A549 (cell line): ENCODE measurements at regions not wholly inside any gene's neighbourhood (a gene's known extent, or its start where the extent isn't known, plus 50 kb on each side); places are given as distances from the start of the nearest gene placed in this dataset.
"Not testable (repeated sequence)": the region's sequence is repeated elsewhere in the genome, so short reads cannot be mapped to it uniquely, and the experiment has no call there.

ENCODE experiments used
- ATAC-seq, 2 experiments: fragments of 200-7000 bp in 1 of 2; fragments of >200 bp in 1 of 2; cut with Nextera tagmentation in 1 of 2; cut with Tn5 transposase in 1 of 2; 3 replicates each; pipeline versions ENCODE4 v1.8.0 to v1.9.1; 2018 to 2020; ENCODE audit warnings: mild to moderate bottlenecking in 1 of 2, moderate library complexity in 1 of 2
- CTCF ChIA-PET: fragments of 300-600 bp; sonication (Branson Sonifier 250); formaldehyde crosslinking; extraction: SDS; loops from one replicate; lab custom pipeline; 2021; ENCODE audit warnings: antibody characterized with exemption, inconsistent platforms; lab: Yijun Ruan, JAX
- POLR2A ChIA-PET: fragments of 350-600 bp; formaldehyde crosslinking; extraction: SDS; loops from one replicate; lab custom pipeline; 2021; ENCODE audit warnings: antibody characterized with exemption, inconsistent platforms; lab: Yijun Ruan, JAX
- DNase-seq, 2 experiments: peaks; one replicate each; pipeline versions ENCODE4 v3.0.0 to v3.0.0-alpha.2; 2011 to 2016; ENCODE audit warnings: low read depth in 1 of 2, low spot score in 1 of 2
- FAIRE-seq: peaks from 2 replicates; lab custom pipeline; 2011; peaks lifted over from hg19 to GRCh38; lab: Jason Lieb, UNC
- H3K27ac ChIP-seq, 2 experiments: fragments of >200 bp; sonication (Bioruptor Twin); formaldehyde crosslinking; 3 replicates each; pipeline ENCODE4 v1.5.1; 2016 to 2017
- H3K4me1 ChIP-seq: fragments of >200 bp; sonication (Bioruptor Twin); formaldehyde crosslinking; 3 replicates; pipeline ENCODE4 v1.6.1; 2016
- H3K4me2 ChIP-seq: fragments of >200 bp; sonication (Bioruptor Twin); formaldehyde crosslinking; 3 replicates; pipeline ENCODE4 v1.6.1; 2016
- H3K4me3 ChIP-seq: fragments of >200 bp; sonication (Bioruptor Twin); formaldehyde crosslinking; 3 replicates; pipeline ENCODE4 v1.5.1; 2016
- H3K9me3 ChIP-seq: fragments of >200 bp; sonication (Bioruptor Twin); formaldehyde crosslinking; 3 replicates; pipeline ENCODE4 v1.6.1; 2016
- BHLHE40 ChIP-seq: IDR thresholded peaks from 2 replicates; pipeline ENCODE4 v1.6.1; 2012; ENCODE audit warnings: low read depth, low read length, inconsistent platforms
- CBX8 ChIP-seq: fragments of 200-600 bp; sonication (generic); IDR thresholded peaks from 2 replicates; pipeline ENCODE4 v1.6.1; 2016
- CEBPB ChIP-seq, 2 experiments: fragments of >200 bp in 1 of 2; sonication (Bioruptor Twin) in 1 of 2; formaldehyde crosslinking in 1 of 2; IDR thresholded peaks; 2 replicates each; pipeline ENCODE4 v1.6.1; 2012 to 2016
- CHD2 ChIP-seq: fragments of 150-350 bp; IDR thresholded peaks from 2 replicates; pipeline ENCODE4 v1.6.1; 2014; ENCODE audit warnings: low read length; ENCODE audit not compliant: partially characterized antibody
- E2F6 ChIP-seq: IDR thresholded peaks from 2 replicates; pipeline ENCODE4 v1.6.1; 2012; ENCODE audit warnings: low read depth, borderline replicate concordance
- EHF ChIP-seq: fragments of 250-450 bp; sonication (Bioruptor Pico); IDR thresholded peaks from 2 replicates; pipeline ENCODE4 v1.5.0; 2020; ENCODE audit warnings: mild to moderate bottlenecking
- ESRRA ChIP-seq: fragments of 150-350 bp; IDR thresholded peaks from 2 replicates; pipeline ENCODE4 v1.6.1; 2014; ENCODE audit warnings: mild to moderate bottlenecking, low read length, borderline replicate concordance
- HMGXB4 ChIP-seq: fragments of 250-450 bp; sonication (Bioruptor Pico); IDR thresholded peaks from 2 replicates; pipeline ENCODE4 v1.5.0; 2021; ENCODE audit warnings: mild to moderate bottlenecking, moderate library complexity, borderline replicate concordance
- JUNB ChIP-seq: fragments of >200 bp; sonication (Bioruptor Twin); formaldehyde crosslinking; IDR thresholded peaks from 2 replicates; pipeline ENCODE4 v1.6.1; 2016
- KDM5A ChIP-seq: fragments of 200-600 bp; sonication (generic); IDR thresholded peaks from 2 replicates; pipeline ENCODE4 v1.6.1; 2016; ENCODE audit warnings: antibody characterized with exemption, mild to moderate bottlenecking
- MAFK ChIP-seq: fragments of 450-650 bp; IDR thresholded peaks from 2 replicates; pipeline ENCODE4 v1.6.1; 2014; ENCODE audit not compliant: partially characterized antibody
- NR3C1 ChIP-seq: fragments of >200 bp; sonication (Bioruptor Twin); formaldehyde crosslinking; IDR thresholded peaks from 3 replicates; pipeline ENCODE4 v1.6.1; 2017
- POLR2A ChIP-seq: IDR thresholded peaks from 2 replicates; pipeline ENCODE4 v1.6.1; 2012; ENCODE audit warnings: mild to moderate bottlenecking, low read length
- RCOR1 ChIP-seq: fragments of 150-350 bp; IDR thresholded peaks from 2 replicates; pipeline ENCODE4 v1.6.1; 2014; ENCODE audit warnings: antibody characterized with exemption, low read length, low read depth
- REST ChIP-seq: fragments of 200-600 bp; sonication (generic); IDR thresholded peaks from 2 replicates; pipeline ENCODE4 v1.6.1; 2016; ENCODE audit warnings: antibody characterized with exemption, mild to moderate bottlenecking, moderate library complexity
- TP53 ChIP-seq: fragments of 250-450 bp; sonication (Bioruptor Pico); IDR thresholded peaks from 2 replicates; pipeline ENCODE4 v1.5.0; 2021; ENCODE audit warnings: mild to moderate bottlenecking, moderate library complexity
- ZFP36 ChIP-seq: fragments of 450-650 bp; IDR thresholded peaks from 2 replicates; pipeline ENCODE4 v1.6.1; 2014; ENCODE audit warnings: borderline replicate concordance; ENCODE audit not compliant: partially characterized antibody
- WGBS: methylation state at CpG from one replicate; pipeline ENCODE4 v1.1.6; 2017; ENCODE audit errors: missing lambda C conversion rate; 5-methylcytosine and 5-hydroxymethylcytosine counted together
- TF ChIP-seq, protein P1 (sequence below): IDR thresholded peaks from 2 replicates; pipeline ENCODE4 v1.6.1; 2012

DNA sequence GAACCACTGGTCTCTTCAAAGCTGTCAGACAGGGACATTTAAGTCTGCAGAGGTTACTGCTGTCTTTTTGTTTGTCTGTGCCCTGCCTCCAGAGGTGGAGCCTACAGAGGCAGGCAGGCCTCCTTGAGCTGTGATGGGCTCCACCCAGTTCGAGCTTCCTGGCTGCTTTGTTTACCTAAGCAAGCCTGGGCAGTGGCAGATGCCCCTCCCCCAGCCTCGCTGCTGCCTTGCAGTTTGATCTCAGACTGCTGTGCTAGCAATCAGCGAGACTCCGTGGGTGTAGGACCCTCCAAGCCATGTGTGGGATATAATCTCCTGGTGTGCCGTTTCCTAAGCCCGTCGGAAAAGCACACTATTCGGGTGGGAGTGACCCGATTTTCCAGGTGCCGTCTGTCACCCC is 1243.2 kb upstream of the CRIM1 start:
- POLR2A ChIA-PET: interaction anchor here (0.6 kb wide), 1 partner anchor 1490 kb away, joined by 5 read pairs; no protein-coding TSS in a partner anchor
- CTCF ChIA-PET, H3K9me3 ChIP-seq, H3K4me1 ChIP-seq, DNase-seq, H3K27ac ChIP-seq, FAIRE-seq, ATAC-seq: not testable (repeated sequence)
- H3K4me2 ChIP-seq: peak overlapping the region; percentile 34; the same call in 2 of the 3 replicates
- WGBS: 12% methylated on average over 7 of the region's 10 CpGs
- peak overlapping the region; percentile 28; the same call in 2 of the 3 replicates for H3K4me3 ChIP-seq

DNA sequence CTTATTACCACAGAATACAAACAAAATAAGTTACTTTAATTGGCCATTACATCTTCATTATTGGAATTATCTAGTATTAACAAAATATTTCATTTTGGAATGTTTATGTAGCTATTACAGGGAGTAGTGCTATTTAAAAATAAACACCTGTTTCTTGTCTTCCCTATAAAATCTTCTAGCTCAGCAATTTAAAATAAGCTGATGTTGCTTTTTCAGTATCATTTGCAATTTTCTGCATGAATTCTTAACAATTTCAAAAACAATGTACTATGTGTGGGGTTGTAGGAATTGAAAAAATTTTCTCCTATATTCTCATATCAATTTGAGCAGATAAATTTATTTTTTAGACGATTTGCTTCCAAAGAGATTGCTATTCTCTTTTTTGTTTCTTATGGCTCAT is 1251.3 kb upstream of the CRIM1 start:
- CTCF ChIA-PET: no interaction called here
- no peaks in the 10 kb centered on the region for H3K4me1 ChIP-seq
- no peak overlapping the region for H3K4me3 ChIP-seq
- no peak for DNase-seq
- no peak for ATAC-seq
- FAIRE-seq: peak; percentile 82
- TF ChIP-seq ESRRA: no peak
- TF ChIP-seq KDM5A: no peak
- TF ChIP-seq, protein P1, sequence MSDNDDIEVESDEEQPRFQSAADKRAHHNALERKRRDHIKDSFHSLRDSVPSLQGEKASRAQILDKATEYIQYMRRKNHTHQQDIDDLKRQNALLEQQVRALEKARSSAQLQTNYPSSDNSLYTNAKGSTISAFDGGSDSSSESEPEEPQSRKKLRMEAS: no peak
- TF ChIP-seq MAFK: peak; percentile 75
- TF ChIP-seq E2F6: no peak
- no peak for TF ChIP-seq RCOR1
- no peak for TF ChIP-seq CHD2
- TF ChIP-seq, all 56 proteins: peak for 1
- Histone ChIP-seq H3K9me3 (no peaks in the 10 kb centered on the region), H3K4me2 (no peak overlapping the region), H3K27ac (no peak overlapping the region)
- POLR2A ChIA-PET: no interaction called here
- 1% methylated on average over 1 of the region's 1 CpG for WGBS

- Histone ChIP-seq H3K4me1 (no peaks in the 10 kb centered on the region), H3K27ac (no peak overlapping the region), H3K4me2 (no peak overlapping the region), H3K4me3 (no peak overlapping the region), H3K9me3 (no peaks in the 10 kb centered on the region)
- peak in 1 of 2 experiments; percentile 51; a peak in 3 of 6 replicates for ATAC-seq
- no peak for FAIRE-seq
- ChIA-PET POLR2A (no interaction called here), CTCF (no interaction called here)
- TF ChIP-seq POLR2A (no peak), REST (no peak), NR3C1 (no peak), HMGXB4 (CRISPR knock-in tag) (no peak)
- WGBS: 21% methylated on average over 2 of the region's 2 CpGs
- DNase-seq: no peak
These were observed 1256.2 kb upstream of the CRIM1 start for GRCh38 chr2:35099342-35099741.

GRCh38 chr2:35082072-35082471 is 1273.5 kb upstream of the CRIM1 start:
- peak overlapping the region; percentile 71 for H3K4me2 ChIP-seq
- CTCF ChIA-PET: no interaction called here
- no peak for FAIRE-seq
- peaks cover 35% of the 10 kb centered on the region for H3K4me1 ChIP-seq
- POLR2A ChIA-PET: no interaction called here
- WGBS: 33% methylated on average over 4 of the region's 4 CpGs
- no peak overlapping the region for H3K4me3 ChIP-seq
- H3K27ac ChIP-seq: peak overlapping the region; percentile 29 to 65
- H3K9me3 ChIP-seq: no peaks in the 10 kb centered on the region
- TF ChIP-seq EHF (CRISPR knock-in tag): no peak
- no peak for TF ChIP-seq TP53 (CRISPR knock-in tag)
- TF ChIP-seq CBX8: no peak
- no peak for TF ChIP-seq JUNB
- TF ChIP-seq CEBPB (IDR thresholded peaks at IDR 0.05): no peak
- no peak for TF ChIP-seq BHLHE40
- no peak for TF ChIP-seq HMGXB4 (CRISPR knock-in tag)
- no peak for TF ChIP-seq ZFP36
- TF ChIP-seq, all 56 proteins: peak for 0
- peak; percentile 3 to 42 for DNase-seq
- ATAC-seq: peak in 1 of 2 experiments; percentile 64; a peak in 3 of 6 replicates
